Activated T-helper 2 cell treated with anti-CD3 and anti-CD28 coated beads, Interferon-gamma antibody, Interleukin-2, Interleukin-4, amounts not matched to agents 10 μg/mL and 5 μg/mL and 100 μg/mL, durations not matched to agents 14 hours and 24 hours and 36 hours (primary cell): ENCODE measurements at regions not wholly inside any gene's neighbourhood (a gene's known extent, or its start where the extent isn't known, plus 50 kb on each side); places are given as distances from the start of the nearest gene placed in this dataset.

Source experiments
- DNase-seq: peaks from one replicate; pipeline ENCODE4 v3.0.0; 2021; ENCODE audit warnings: low spot score
- H3K27ac Mint-ChIP-seq: one replicate; pipeline ENCODE4 v1.8.0; 2021; ENCODE audit warnings: mixed read lengths
- H3K27me3 Mint-ChIP-seq: one replicate; pipeline ENCODE4 v1.8.0; 2021; ENCODE audit warnings: low read depth, mixed read lengths
- H3K36me3 Mint-ChIP-seq: one replicate; pipeline ENCODE4 v1.8.0; 2021; ENCODE audit warnings: low read depth, mixed read lengths
- H3K4me1 Mint-ChIP-seq: one replicate; pipeline ENCODE4 v1.8.0; 2021; ENCODE audit warnings: low read depth, mixed read lengths
- H3K4me3 Mint-ChIP-seq: one replicate; pipeline ENCODE4 v1.8.0; 2021; ENCODE audit warnings: low read depth, mild to moderate bottlenecking, moderate library complexity, mixed read lengths
- H3K9me3 Mint-ChIP-seq: one replicate; pipeline ENCODE4 v1.8.0; 2021; ENCODE audit warnings: mixed read lengths
- intact Hi-C: fragments of 100-400 bp; cut with micrococcal nuclease; formaldehyde crosslinking; loops from one replicate; pipeline ENCODE4 v1.15.1; 2023

DNA sequence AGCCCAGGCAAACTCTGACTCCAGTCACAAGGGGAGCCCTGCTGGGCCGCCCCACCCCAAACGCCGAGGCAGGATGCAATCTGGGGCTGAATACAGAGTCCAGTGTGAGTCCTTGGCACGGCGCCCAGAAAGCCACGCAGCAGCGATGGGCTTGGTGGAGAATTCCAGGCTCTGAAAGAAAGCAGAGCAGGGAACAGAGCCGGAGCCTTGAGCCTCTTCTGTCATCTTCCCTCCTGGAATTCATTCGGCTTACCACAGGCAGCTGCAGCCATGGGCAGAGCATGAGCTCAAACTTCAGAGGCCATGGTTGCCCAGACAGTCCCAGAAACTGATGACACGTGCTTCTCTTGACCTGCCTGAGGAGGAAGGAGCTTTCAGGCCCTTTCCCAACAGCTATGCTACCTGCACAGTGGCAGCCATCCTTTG lies 441.1 kb upstream of the JARID2 start:
- peaks cover 19% of the 10 kb centered on the region for H3K9me3 Mint-ChIP-seq
- no peak for DNase-seq
- no peak overlapping the region for H3K27ac Mint-ChIP-seq
- peaks cover 5% of the 10 kb centered on the region for H3K36me3 Mint-ChIP-seq
- peaks cover 5% of the 10 kb centered on the region for H3K4me1 Mint-ChIP-seq
- no peak overlapping the region for H3K4me3 Mint-ChIP-seq
- H3K27me3 Mint-ChIP-seq = peaks cover 2% of the 10 kb centered on the region
- intact Hi-C loops = no loop called here

DNA sequence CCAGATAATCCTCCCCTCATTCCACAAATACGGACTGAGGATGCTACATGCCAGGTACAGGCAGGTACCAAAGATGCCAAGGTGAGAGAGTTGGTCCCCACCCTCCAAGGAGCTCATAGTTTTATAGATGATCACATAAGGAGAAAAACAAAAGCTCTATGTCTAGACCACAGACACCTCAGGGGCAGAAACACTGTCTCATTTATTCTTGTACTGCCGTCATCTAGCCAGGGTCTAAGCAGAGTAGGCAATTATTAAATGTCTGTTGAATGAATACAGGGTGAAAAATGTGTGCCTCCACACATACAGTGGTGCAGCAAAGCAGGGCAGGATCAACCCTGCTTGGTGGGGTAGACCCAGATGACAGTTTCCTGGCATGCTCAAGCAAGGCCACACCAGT lies 439.8 kb upstream of the JARID2 start:
- peaks cover 2% of the 10 kb centered on the region for H3K27me3 Mint-ChIP-seq
- H3K27ac Mint-ChIP-seq = no peak overlapping the region
- H3K9me3 Mint-ChIP-seq = peaks cover 19% of the 10 kb centered on the region
- intact Hi-C loops = no loop called here
- H3K4me3 Mint-ChIP-seq = no peak overlapping the region
- DNase-seq = no peak
- no peaks in the 10 kb centered on the region for H3K4me1 Mint-ChIP-seq
- peaks cover 5% of the 10 kb centered on the region for H3K36me3 Mint-ChIP-seq

DNA sequence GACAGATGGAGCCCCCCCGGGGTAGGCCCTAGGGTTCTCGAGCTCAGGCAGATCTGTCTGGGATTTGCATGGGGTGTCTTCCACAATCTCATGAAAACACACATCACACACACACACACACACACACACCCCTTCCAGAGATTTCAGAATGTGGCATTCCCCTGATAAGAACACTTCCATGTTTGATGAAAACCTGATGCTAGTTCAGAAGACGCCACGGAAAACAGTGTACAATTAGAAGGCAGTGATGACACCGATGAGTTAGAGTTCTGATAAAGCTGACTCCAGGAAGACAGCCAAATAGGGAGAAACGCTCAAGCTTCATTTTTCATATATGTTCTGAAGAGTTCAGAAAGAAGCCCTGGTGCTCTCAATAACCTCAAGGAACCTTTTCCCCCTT lies 438.7 kb upstream of the JARID2 start:
- intact Hi-C loops = no loop called here
- Mint-ChIP-seq H3K27me3 (peaks cover 2% of the 10 kb centered on the region), H3K27ac (no peak overlapping the region), H3K4me1 (no peaks in the 10 kb centered on the region), H3K9me3 (peaks cover 19% of the 10 kb centered on the region), H3K36me3 (peaks cover 5% of the 10 kb centered on the region), H3K4me3 (no peak overlapping the region)
- no peak for DNase-seq

DNA sequence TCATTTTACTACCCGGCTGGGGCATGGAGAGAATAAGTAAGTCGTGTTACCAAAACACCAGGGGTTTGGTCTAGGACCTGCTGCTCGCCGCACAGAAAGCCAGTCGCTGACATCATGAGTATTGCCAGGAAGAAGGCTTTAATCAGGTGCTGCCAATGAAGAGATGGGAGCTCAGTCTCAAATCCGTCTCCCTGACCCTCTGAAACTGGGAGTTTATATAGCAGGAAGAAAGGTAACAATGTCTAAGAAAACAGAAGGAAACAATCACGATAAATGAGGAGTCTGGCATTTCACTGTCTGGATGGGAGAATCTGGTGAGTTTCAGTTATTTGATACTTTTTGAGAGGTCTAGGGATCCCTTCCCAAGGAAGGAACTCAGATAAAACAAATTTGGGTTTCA lies 437.9 kb upstream of the JARID2 start:
- peaks cover 5% of the 10 kb centered on the region for H3K36me3 Mint-ChIP-seq
- no peak for DNase-seq
- peaks cover 2% of the 10 kb centered on the region for H3K27me3 Mint-ChIP-seq
- H3K27ac Mint-ChIP-seq = no peak overlapping the region
- H3K9me3 Mint-ChIP-seq = peaks cover 19% of the 10 kb centered on the region
- H3K4me1 Mint-ChIP-seq = no peaks in the 10 kb centered on the region
- intact Hi-C loops = no loop called here
- no peak overlapping the region for H3K4me3 Mint-ChIP-seq

DNA sequence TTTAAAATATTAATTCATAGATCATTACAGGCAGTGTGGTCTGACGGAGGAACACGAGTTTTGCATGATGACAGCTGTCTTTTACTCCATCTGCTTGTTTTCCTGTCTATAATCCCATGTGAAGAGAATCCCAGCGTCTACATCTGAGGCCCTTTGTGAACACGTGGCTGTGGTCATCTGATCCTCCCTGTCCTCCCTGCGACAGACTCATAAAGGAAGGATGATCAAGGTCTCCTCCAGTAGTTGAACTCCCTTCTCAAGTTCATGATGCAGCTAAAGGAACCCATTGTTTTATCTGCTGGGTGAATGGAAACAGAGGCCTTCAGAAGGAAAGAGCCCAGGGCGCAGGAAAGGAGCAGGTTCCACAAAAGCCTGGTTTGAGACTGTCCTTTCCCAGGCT lies 435.8 kb upstream of the JARID2 start:
- intact Hi-C loops = no loop called here
- Mint-ChIP-seq H3K4me3 (no peak overlapping the region), H3K27me3 (peaks cover 2% of the 10 kb centered on the region), H3K9me3 (peaks cover 19% of the 10 kb centered on the region), H3K36me3 (peaks cover 5% of the 10 kb centered on the region), H3K4me1 (no peaks in the 10 kb centered on the region), H3K27ac (no peak overlapping the region)
- DNase-seq = no peak

DNA sequence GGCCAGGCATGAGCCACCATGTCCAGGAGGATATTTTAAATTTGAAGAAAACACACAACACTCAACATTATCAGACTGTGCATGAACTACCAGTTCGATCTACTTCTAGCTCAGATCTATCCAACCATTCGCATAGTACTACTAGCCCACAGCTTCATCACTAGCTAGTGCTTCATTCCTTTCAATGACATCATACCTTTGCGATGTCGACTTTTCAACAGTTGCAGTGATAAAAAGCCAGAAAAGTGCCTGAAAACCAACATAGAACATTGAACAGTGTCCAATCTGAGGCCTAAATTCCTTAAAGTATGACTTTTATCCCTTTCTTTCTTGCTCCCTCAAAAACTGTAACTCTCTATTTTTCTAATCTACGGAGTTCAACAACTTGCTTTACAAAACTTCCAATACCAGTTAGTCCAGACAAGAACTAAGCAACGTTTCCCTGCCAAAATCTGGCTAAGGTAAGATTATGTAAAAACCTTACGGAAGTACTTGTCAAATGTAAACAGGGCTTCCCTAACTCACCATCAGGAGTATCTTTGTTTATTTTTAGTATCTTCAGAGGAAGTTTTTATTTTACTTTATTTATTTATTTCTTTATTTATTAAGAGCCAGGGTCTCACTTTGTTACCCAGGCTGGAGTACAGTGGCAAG lies 434.0 kb upstream of the JARID2 start:
- Mint-ChIP-seq H3K4me1 (no peaks in the 10 kb centered on the region), H3K36me3 (peaks cover 5% of the 10 kb centered on the region), H3K4me3 (no peak overlapping the region), H3K27me3 (no peaks in the 10 kb centered on the region), H3K9me3 (peaks cover 19% of the 10 kb centered on the region), H3K27ac (no peak overlapping the region)
- no peak for DNase-seq
- intact Hi-C loops = no loop called here

DNA sequence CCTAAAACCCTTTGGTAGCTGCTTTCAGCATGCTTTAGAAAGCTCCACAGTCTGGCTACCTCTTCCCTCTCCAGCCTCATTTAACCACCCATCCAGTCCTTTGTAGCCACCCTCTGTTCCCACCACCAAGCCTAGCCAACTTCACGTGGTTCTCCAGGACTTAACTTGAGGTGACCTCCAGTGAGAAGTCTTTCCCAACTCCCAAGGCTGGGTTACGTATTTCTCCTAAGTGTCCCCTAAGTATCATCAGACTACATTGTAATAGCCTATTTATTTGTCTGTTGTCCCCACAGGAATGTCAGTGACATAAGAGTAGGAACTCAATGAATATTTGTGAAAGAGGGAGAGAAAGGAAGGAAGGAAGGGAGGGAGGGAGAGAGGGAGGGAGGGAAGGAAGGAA lies 431.9 kb upstream of the JARID2 start:
- intact Hi-C loops = no loop called here
- no peak for DNase-seq
- no peak overlapping the region for H3K4me3 Mint-ChIP-seq
- no peaks in the 10 kb centered on the region for H3K27me3 Mint-ChIP-seq
- H3K4me1 Mint-ChIP-seq = peaks cover 3% of the 10 kb centered on the region
- H3K36me3 Mint-ChIP-seq = no peaks in the 10 kb centered on the region
- peaks cover under 1% of the 10 kb centered on the region for H3K9me3 Mint-ChIP-seq
- H3K27ac Mint-ChIP-seq = no peak overlapping the region

DNA sequence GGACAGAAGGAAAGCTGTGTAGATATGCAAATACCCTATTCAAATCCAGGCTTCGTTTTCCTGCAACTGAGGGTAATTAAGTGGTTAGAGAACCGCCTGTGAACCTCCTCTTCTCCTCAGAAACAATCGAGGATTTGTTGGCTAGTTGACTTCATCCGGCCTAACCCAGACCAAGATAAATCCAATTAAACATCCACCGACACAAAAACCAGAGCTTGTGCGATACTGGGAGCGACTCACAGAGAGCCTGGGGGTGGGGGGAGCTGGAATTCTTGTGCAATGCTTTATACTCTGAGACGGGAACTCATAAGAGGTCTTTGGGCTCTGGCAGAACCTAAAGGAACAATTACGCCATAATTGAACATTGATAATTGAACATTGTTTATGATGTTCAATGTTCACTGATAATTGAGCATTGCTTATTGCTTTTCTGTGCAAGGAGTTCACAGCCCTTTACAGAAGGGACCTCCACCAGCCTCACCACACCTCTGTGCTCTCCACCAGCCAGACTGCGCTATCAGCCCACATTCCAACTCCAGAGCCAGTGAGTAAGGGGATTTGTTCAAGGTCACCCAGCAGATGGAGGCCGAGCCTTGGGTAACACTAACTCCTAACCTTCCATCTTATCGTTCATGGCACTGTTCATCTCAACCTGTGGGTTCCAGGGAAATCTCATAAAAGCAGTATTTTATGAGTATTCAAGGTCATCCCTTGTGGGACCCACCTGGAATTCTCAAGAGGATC lies 429.6 kb upstream of the JARID2 start:
- no peak for DNase-seq
- Mint-ChIP-seq H3K36me3 (peaks cover 4% of the 10 kb centered on the region), H3K9me3 (peaks cover 9% of the 10 kb centered on the region), H3K4me3 (no peak overlapping the region), H3K4me1 (peaks cover 17% of the 10 kb centered on the region), H3K27me3 (no peaks in the 10 kb centered on the region), H3K27ac (no peak overlapping the region)
- intact Hi-C loops = no loop called here

DNA sequence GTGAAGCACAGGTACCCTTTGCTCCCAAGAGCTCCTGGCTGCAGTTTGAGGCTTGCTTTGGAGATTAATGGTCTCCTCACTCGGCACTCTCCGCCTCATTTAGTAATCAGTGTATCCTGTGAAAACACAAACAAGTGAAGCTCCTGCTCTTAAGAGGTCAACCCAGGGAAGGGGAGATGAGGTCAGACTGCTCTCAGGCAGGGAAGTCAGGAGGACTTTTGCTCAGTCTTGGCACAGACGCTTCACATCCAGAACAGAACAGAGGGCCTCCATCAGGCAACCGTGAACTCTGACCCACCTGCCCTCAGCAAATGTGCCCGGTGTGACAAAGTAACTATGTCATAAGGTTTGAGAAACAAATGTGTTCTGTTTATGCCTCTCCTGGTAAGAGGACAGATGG lies 428.8 kb upstream of the JARID2 start:
- peaks cover 24% of the 10 kb centered on the region for H3K4me1 Mint-ChIP-seq
- no peaks in the 10 kb centered on the region for H3K27me3 Mint-ChIP-seq
- no peak overlapping the region for H3K4me3 Mint-ChIP-seq
- intact Hi-C loops = no loop called here
- DNase-seq = no peak
- H3K9me3 Mint-ChIP-seq = peaks cover 9% of the 10 kb centered on the region
- H3K36me3 Mint-ChIP-seq = peaks cover 4% of the 10 kb centered on the region
- no peak overlapping the region for H3K27ac Mint-ChIP-seq

DNA sequence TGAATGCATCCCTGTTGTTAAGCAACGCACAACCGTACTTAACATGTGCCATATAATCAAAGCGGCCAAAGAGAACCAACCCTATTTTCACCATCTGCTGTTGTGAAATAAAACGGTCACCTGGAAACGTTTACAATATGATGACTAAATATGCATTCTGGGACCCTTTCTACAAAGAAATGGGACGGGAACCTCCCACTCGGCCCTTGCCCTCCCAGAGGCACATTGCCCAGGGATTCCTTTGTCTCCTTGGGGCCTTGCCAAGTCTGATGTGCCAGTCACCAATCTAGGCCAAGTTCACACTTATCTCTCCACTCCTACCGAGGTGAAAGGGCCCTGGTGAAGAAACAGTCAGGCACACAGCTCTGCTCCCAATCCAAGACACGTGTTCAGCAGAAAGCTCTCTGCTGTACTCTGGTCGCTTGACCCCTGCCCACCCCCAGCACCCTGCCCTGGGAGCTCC lies 427.4 kb upstream of the JARID2 start:
- peaks cover 24% of the 10 kb centered on the region for H3K4me1 Mint-ChIP-seq
- H3K4me3 Mint-ChIP-seq = no peak overlapping the region
- DNase-seq = no peak
- peaks cover 9% of the 10 kb centered on the region for H3K9me3 Mint-ChIP-seq
- no peaks in the 10 kb centered on the region for H3K27me3 Mint-ChIP-seq
- intact Hi-C loops = no loop called here
- H3K36me3 Mint-ChIP-seq = peaks cover 4% of the 10 kb centered on the region
- H3K27ac Mint-ChIP-seq = no peak overlapping the region

DNA sequence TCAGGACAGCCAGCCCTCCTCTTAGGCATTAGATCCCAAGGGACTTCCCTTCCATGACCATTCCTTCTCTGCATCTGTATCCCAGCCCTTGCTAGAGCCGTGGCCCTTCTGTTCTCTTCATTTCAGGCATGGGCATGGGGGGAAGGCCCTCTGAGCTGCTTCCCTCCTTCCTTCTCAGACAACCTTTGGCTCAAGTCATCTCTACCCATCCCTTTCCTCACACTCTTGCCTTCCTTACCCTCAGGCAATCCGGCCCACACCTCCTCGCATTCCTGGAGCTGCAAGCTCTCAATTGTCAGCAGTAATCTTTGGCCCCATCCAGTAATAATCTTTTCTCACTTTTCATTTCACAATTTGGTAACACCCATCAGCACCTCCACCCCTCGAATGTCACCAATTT lies 426.9 kb upstream of the JARID2 start:
- Mint-ChIP-seq H3K4me1 (peaks cover 24% of the 10 kb centered on the region), H3K4me3 (no peak overlapping the region), H3K9me3 (peaks cover 9% of the 10 kb centered on the region), H3K36me3 (peaks cover 4% of the 10 kb centered on the region), H3K27me3 (no peaks in the 10 kb centered on the region), H3K27ac (no peak overlapping the region)
- intact Hi-C loops = no loop called here
- no peak for DNase-seq

DNA sequence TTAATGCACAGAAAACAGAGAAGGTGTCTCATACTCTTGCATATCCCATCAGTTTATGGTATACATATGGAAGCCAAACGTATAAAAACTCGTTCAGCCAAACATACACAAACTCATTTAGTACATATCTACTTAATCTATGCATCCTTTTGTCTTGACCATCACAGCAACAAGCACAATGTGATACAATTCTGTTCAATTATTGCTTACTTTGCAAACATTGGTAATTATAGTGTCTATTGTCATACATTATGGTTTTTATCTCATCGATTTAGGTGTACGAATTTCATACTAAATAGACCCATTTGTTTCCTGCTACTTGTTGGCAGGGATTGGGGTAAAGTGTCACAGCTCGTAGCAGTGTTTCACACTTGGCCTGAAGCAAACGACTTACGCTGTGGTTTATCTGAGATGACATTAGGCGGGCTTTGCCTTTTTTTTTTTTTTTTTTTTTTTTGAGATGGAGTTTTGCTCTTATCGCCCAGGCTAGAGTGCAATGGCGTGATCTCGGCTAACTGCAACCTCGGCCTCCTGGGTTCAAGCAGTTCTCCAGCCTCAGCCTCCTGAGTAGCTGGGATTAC lies 425.9 kb upstream of the JARID2 start:
- Mint-ChIP-seq H3K27ac (peak overlapping the region; percentile 6), H3K36me3 (peaks cover 4% of the 10 kb centered on the region), H3K9me3 (peaks cover 9% of the 10 kb centered on the region), H3K4me1 (peaks cover 28% of the 10 kb centered on the region), H3K4me3 (no peak overlapping the region), H3K27me3 (no peaks in the 10 kb centered on the region)
- intact Hi-C loops = loop anchor here (1.0 to 2.0 kb wide), 2 partner anchors 55 to 367 kb away; no protein-coding TSS in a partner anchor
- no peak for DNase-seq

DNA sequence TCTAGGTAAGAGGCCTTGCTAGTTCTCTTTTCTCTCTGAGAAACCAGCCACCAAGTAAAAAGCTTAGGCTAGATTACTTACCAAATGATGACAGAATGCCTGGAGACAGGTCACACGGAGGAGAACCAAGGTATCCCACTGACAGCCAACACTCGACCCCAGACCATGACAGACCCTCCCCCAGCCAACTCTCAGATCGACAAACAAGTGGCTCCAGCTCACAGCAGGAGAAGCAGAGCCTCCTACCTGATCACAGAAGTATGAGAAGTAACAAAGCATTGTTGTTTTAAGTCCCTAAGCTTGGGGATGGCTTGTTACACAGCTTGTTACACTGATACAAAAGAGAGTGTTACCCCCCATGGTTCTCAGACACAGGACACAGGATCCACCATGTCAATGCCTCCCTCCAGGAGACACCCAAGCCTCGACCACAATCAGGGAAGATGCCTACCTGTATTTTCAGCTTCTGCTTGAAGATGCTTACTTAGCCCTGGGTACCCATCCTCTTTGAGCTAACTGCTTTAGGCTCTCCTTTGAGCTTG lies 423.8 kb upstream of the JARID2 start:
- intact Hi-C loops = no loop called here
- Mint-ChIP-seq H3K27ac (peak overlapping the region; percentile 7), H3K27me3 (no peaks in the 10 kb centered on the region), H3K4me1 (peaks cover 28% of the 10 kb centered on the region), H3K4me3 (no peak overlapping the region), H3K36me3 (peaks cover 4% of the 10 kb centered on the region), H3K9me3 (peaks cover 9% of the 10 kb centered on the region)
- DNase-seq = no peak
